GM06990 (cell line): ENCODE measurements at regions not wholly inside any gene's neighbourhood (a gene's known extent, or its start where the extent isn't known, plus 50 kb on each side); places are given as distances from the start of the nearest gene placed in this dataset.

Experiments
- DNase-seq: peaks from one replicate; pipeline ENCODE4 v3.0.0-alpha.2; 2011; ENCODE audit not compliant: insufficient read length; ENCODE audit errors: extremely low read depth
- H3K27me3 ChIP-seq: replicated peaks from 2 replicates; pipeline ENCODE4 v1.6.0; 2011; ENCODE audit warnings: low read length; ENCODE audit not compliant: control insufficient read depth, insufficient read depth
- H3K36me3 ChIP-seq: 2 replicates; pipeline ENCODE4 v1.5.1; 2011; ENCODE audit warnings: low read length; ENCODE audit not compliant: control insufficient read depth, insufficient read depth
- H3K4me3 ChIP-seq: replicated peaks from 2 replicates; pipeline ENCODE4 v1.5.1; 2011; ENCODE audit warnings: low read depth, mild to moderate bottlenecking, control low read depth, low read length
- CTCF ChIP-seq: IDR thresholded peaks from 2 replicates; pipeline ENCODE4 v1.5.1; 2011; ENCODE audit warnings: low read length, control low read depth, mild to moderate bottlenecking, inconsistent platforms; ENCODE audit not compliant: insufficient read depth, poor library complexity, severe bottlenecking

- Histone ChIP-seq H3K36me3 (no peaks in the 10 kb centered on the region), H3K4me3 (no peak overlapping the region), H3K27me3 (no peaks in the 10 kb centered on the region)
- no peak for TF ChIP-seq CTCF
- DNase-seq, result no peak
Observed at GRCh38 chr6:14965424-14966075, 280.3 kb upstream of the JARID2 start.

- DNase-seq, result no peak
- TF ChIP-seq CTCF, result no peak
- no peaks in the 10 kb centered on the region for H3K27me3 ChIP-seq
- no peak overlapping the region for H3K4me3 ChIP-seq
- H3K36me3 ChIP-seq, result no peaks in the 10 kb centered on the region
Observed at GRCh38 chr6:14966096-14966905, 279.6 kb upstream of the JARID2 start.

GRCh38 chr6:14966906-14967711 lies 278.8 kb upstream of the JARID2 start:
- H3K27me3 ChIP-seq, result no peaks in the 10 kb centered on the region
- no peak for DNase-seq

GRCh38 chr6:14968056-14968637 lies 277.7 kb upstream of the JARID2 start:
- no peak for TF ChIP-seq CTCF
- no peaks in the 10 kb centered on the region for H3K27me3 ChIP-seq
- no peak overlapping the region for H3K4me3 ChIP-seq
- no peak for DNase-seq
- H3K36me3 ChIP-seq, result no peaks in the 10 kb centered on the region

More at GRCh38 chr6:14966906-14967711, 278.8 kb upstream of the JARID2 start:
- no peaks in the 10 kb centered on the region for H3K36me3 ChIP-seq
- no peak for TF ChIP-seq CTCF
- no peak overlapping the region for H3K4me3 ChIP-seq

GRCh38 chr6:14969126-14969525 lies 276.7 kb upstream of the JARID2 start:
- no peak overlapping the region for H3K4me3 ChIP-seq
- no peaks in the 10 kb centered on the region for H3K27me3 ChIP-seq
- H3K36me3 ChIP-seq, result no peaks in the 10 kb centered on the region
- TF ChIP-seq CTCF, result no peak
- no peak for DNase-seq
